SHP77 (cell line): ENCODE measurements at regions not wholly inside any gene's neighbourhood (a gene's known extent, or its start where the extent isn't known, plus 50 kb on each side); places are given as distances from the start of the nearest gene placed in this dataset.

Experiments
- DNase-seq, 2 experiments: peaks; one replicate each; lab custom pipeline; 2025; lab: John Stamatoyannopoulos, UW

DNA sequence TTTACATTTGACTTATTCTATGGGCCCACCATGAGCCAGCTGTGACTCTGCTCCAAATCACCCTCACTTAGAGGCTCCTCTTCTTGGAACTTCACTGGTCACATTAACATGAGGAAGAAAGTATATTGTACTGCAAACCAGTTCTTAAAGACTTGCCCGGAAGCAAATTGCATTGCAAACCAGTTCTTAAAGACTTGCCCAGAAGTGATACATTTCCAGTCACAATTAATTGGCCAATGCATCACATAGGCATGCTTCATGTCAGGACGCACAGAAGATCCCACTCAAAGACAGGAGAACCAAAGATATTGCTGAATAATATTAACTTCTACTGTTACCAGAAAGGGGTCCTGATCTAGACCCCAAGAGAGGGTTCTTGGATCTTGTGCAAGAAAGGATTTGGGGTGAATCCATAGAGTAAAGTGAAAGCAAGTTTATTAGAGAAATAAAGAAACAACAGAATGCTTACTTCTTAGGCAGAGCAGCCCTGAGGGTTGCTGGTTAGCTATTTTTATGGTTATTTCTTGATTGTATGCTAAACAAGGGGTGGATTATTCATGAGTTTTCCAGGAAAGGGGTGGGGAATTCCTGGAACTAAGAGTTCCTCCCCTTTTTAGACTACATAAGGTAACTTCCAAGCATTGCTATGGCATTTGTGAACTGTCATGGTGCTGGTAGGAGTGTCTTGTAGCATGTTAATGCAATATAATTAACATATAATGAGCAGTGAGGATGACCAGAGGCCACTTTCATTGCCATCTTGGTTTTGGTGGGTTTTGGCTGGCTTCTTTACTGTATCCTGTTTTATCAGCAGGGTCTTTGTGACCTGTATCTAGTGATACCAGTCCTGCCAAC lies 54.6 kb upstream of the HCCS start:
- no peak for DNase-seq

DNA sequence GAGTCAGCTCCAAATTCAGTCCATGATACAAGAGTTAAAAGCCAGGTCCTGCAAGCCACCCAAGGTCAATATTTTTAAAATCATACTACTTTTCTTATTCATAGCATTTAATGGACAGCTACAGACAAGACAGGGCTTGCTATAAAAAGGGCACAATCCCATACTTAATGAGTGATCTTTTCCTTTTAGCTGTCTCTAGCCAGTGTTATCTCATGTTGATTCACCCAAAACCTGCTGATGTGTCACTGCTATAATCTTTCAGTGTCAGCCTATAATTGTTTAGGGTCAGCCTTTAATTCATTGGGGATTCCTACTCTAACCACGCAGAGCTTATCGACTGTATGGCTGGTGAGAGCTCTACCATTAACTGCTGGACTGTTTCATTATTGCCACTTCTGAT lies 51.2 kb upstream of the HCCS start:
- no peak for DNase-seq
